DND-41 (cell line): ENCODE measurements at regions not wholly inside any gene's neighbourhood (a gene's known extent, or its start where the extent isn't known, plus 50 kb on each side); places are given as distances from the start of the nearest gene placed in this dataset.

Experiments
- CTCF ChIP-seq: IDR thresholded peaks from 2 replicates; pipeline ENCODE4 v1.5.1; 2012; ENCODE audit warnings: borderline replicate concordance, low read length, moderate library complexity, mild to moderate bottlenecking; ENCODE audit not compliant: poor library complexity, severe bottlenecking; ENCODE audit errors: extremely low read depth
- EZH2 ChIP-seq: IDR thresholded peaks from 3 replicates; pipeline ENCODE4 v1.6.1; 2012; ENCODE audit warnings: borderline replicate concordance, low read depth, mild to moderate bottlenecking, moderate library complexity, low read length, inconsistent platforms; ENCODE audit not compliant: severe bottlenecking

GRCh38 chr10:78207776-78208175 is 174.1 kb downstream of the RPS24 start:
- no peak for TF ChIP-seq EZH2
- no peak for TF ChIP-seq CTCF
